ENCODE measurements at regions not wholly inside any gene's neighbourhood (a gene's known extent, or its start where the extent isn't known, plus 50 kb on each side); places are given as distances from the start of the nearest gene placed in this dataset.
"Not testable (repeated sequence)": the region's sequence is repeated elsewhere in the genome, so short reads cannot be mapped to it uniquely, and the experiment has no call there.

DNA sequence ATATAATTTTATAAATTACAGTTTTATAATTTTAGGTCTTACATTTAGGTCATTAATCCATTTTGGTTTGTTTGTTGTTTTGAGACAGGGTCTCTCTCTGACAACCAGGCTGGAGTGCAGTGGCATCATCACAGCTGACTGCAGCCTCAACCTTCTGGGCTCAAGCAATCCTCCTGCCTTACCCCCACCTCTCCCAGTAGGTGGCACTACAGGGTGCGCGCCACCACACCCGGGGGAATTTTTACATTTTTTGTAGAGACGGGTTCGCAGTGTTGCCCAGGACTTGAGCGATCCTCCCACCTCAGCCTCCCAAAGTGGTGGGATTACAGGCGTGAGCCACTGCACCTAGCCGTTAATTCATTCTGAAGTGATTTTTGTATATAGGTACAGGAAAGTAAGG lies 187.0 kb upstream of the ZNF658 start:
- H3K4me3 ChIP-seq (ENCODE audit: low read length); H3K9me3 ChIP-seq (ENCODE audit: control insufficient read depth, low read depth, low read length); DNase-seq; H3K36me3 ChIP-seq (ENCODE audit: control insufficient read depth, insufficient read depth, low read length); H3K27me3 ChIP-seq (ENCODE audit: control insufficient read depth, insufficient read depth, low read length); H3K4me1 ChIP-seq (ENCODE audit: control insufficient read depth, insufficient read depth, low read length); H3K27ac ChIP-seq (ENCODE audit: low read length): not testable (repeated sequence)
- WGBS (ENCODE audit: insufficient coverage, low lambda C conversion rate), result no CpG with 5 or more reads among the region's 8 CpGs

DNA sequence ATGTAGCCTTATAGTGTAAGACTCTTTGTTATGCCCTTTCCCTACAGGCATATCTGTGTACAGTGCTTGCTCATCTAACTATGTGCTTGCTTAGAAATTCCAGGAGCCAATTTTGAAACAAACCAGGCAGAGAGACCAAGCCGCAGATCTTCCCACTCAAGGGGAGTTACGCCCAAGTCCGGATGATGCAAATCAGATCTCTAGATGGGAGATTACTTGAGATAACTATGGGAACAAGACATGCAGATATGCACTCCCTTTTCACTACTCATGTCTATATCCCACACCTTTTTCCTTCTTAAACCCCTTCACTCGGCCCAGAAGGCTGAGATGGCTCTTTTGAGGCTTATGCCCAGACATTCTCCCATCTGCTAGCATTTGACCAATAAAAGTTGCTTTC lies 179.7 kb upstream of the ZNF658 start:
- H3K27ac ChIP-seq (ENCODE audit: low read length); H3K4me3 ChIP-seq (ENCODE audit: low read length); H3K27me3 ChIP-seq (ENCODE audit: control insufficient read depth, insufficient read depth, low read length); H3K36me3 ChIP-seq (ENCODE audit: control insufficient read depth, insufficient read depth, low read length); H3K9me3 ChIP-seq (ENCODE audit: control insufficient read depth, low read depth, low read length); DNase-seq; H3K4me1 ChIP-seq (ENCODE audit: control insufficient read depth, insufficient read depth, low read length): not testable (repeated sequence)
- no CpG with 5 or more reads among the region's 4 CpGs for WGBS (ENCODE audit: insufficient coverage, low lambda C conversion rate)

DNA sequence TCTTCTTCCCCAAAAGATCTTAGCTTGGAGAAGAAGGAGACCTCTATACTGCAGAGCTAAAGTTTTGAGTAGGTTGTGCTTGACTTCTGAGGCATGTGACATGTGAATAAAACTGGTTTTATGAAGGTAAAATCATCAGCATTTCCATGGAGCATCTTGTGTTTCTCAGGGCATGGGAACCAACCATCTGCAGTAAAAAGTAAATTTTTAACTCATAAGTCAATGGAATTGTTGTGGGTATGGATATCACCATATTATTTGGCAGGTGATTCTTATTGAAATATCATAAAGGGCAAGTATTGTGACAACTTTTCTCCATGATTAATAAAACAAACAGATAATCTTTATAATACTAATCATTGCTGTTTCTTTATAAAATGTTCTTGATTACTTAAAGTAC lies 173.0 kb upstream of the ZNF658 start:
- H3K36me3 ChIP-seq (ENCODE audit: control insufficient read depth, insufficient read depth, low read length); H3K27ac ChIP-seq (ENCODE audit: low read length); H3K27me3 ChIP-seq (ENCODE audit: control insufficient read depth, insufficient read depth, low read length); H3K9me3 ChIP-seq (ENCODE audit: control insufficient read depth, low read depth, low read length); DNase-seq; H3K4me3 ChIP-seq (ENCODE audit: low read length); H3K4me1 ChIP-seq (ENCODE audit: control insufficient read depth, insufficient read depth, low read length): not testable (repeated sequence)

DNA sequence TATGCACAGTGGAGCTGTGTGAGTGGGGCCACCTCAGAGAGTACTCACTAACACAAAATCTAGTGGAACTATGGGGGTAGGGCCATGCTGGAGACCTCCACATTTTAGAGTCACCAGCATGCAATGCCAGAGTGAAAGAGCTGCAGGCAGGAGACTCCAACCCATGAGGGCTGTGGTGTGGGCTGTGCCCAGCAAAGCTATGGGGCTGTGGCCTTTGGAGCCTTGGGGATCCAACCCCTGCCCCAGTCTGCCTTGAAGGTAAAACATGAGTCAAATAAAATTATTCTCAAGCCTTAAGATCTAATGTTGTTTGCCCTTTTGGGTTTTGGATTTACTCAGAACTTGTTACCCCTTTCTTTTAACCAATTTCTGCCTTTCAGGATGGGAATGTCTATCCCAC lies 163.8 kb upstream of the ZNF658 start:
- not testable (repeated sequence) for H3K9me3 ChIP-seq (ENCODE audit: control insufficient read depth, low read depth, low read length); H3K4me1 ChIP-seq (ENCODE audit: control insufficient read depth, insufficient read depth, low read length); H3K4me3 ChIP-seq (ENCODE audit: low read length); DNase-seq; H3K27ac ChIP-seq (ENCODE audit: low read length); H3K36me3 ChIP-seq (ENCODE audit: control insufficient read depth, insufficient read depth, low read length); H3K27me3 ChIP-seq (ENCODE audit: control insufficient read depth, insufficient read depth, low read length)

DNA sequence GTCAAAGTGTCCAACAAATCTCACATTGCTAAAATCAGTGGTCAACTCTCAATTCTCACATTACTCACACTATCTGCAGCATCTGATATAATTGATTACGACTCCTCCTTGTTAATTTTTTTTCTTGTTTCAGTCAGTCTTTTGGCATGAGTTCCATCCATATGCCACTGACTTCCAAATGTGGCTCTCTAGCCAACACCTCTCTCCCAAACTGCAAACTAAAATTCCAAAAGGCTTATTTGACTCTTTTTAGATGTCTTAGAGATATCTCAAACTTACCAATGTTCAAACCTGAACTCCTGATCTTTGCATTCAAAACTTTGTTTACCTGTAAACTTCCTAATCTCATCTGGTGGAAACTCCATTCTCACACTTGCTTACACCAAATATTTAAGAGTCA lies 162.1 kb upstream of the ZNF658 start:
- H3K27me3 ChIP-seq (ENCODE audit: control insufficient read depth, insufficient read depth, low read length); H3K9me3 ChIP-seq (ENCODE audit: control insufficient read depth, low read depth, low read length); H3K36me3 ChIP-seq (ENCODE audit: control insufficient read depth, insufficient read depth, low read length); H3K4me3 ChIP-seq (ENCODE audit: low read length); DNase-seq; H3K4me1 ChIP-seq (ENCODE audit: control insufficient read depth, insufficient read depth, low read length); H3K27ac ChIP-seq (ENCODE audit: low read length): not testable (repeated sequence)
- WGBS (ENCODE audit: insufficient coverage, low lambda C conversion rate), result no CpG with 5 or more reads among the region's 1 CpG

DNA sequence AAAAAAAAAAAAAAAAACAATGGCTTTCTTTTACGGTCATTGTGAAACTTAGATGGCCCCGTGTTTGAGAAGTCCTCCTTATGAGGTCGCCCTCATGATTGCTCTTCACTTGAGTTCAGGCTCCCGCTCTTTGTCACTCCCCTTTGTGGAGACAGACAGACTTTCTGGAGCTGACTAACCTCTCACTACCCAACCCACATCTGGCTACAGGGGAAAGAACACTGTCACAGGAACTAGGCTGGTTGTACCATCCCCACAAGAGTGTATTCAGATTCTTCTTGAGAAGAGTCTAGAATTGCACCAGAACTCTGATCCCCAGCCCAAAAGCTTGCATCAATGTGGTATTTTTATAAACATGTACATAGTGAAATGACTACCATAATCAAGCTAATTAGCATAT lies 160.4 kb upstream of the ZNF658 start:
- H3K36me3 ChIP-seq (ENCODE audit: control insufficient read depth, insufficient read depth, low read length); H3K9me3 ChIP-seq (ENCODE audit: control insufficient read depth, low read depth, low read length); H3K27ac ChIP-seq (ENCODE audit: low read length); H3K4me3 ChIP-seq (ENCODE audit: low read length); H3K4me1 ChIP-seq (ENCODE audit: control insufficient read depth, insufficient read depth, low read length); DNase-seq; H3K27me3 ChIP-seq (ENCODE audit: control insufficient read depth, insufficient read depth, low read length): not testable (repeated sequence)
- no CpG with 5 or more reads among the region's 4 CpGs for WGBS (ENCODE audit: insufficient coverage, low lambda C conversion rate)

DNA sequence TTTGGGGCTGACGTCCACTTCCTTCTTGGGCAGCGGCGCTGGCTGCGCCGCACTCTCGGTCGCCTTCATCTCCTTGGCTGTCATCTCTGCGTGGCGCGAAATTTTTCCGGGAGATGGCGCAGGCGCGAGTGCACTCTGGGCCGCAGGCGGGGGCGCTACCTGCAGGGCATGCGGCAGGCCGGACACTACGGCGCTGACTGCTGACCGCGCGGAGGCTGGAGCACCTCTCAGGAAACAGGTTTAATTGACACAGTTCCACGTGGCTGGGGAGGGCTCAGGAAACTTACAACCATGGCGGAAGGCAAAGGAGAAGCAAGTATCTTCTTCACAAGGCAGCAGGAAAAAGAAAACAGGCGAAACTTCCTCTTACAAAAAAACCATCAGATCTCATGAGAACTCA lies 154.7 kb upstream of the ZNF658 start:
- H3K27ac ChIP-seq (ENCODE audit: low read length); H3K27me3 ChIP-seq (ENCODE audit: control insufficient read depth, insufficient read depth, low read length); H3K4me1 ChIP-seq (ENCODE audit: control insufficient read depth, insufficient read depth, low read length); H3K36me3 ChIP-seq (ENCODE audit: control insufficient read depth, insufficient read depth, low read length); H3K4me3 ChIP-seq (ENCODE audit: low read length); DNase-seq; H3K9me3 ChIP-seq (ENCODE audit: control insufficient read depth, low read depth, low read length): not testable (repeated sequence)
- no CpG with 5 or more reads among the region's 27 CpGs for WGBS (ENCODE audit: insufficient coverage, low lambda C conversion rate)

DNA sequence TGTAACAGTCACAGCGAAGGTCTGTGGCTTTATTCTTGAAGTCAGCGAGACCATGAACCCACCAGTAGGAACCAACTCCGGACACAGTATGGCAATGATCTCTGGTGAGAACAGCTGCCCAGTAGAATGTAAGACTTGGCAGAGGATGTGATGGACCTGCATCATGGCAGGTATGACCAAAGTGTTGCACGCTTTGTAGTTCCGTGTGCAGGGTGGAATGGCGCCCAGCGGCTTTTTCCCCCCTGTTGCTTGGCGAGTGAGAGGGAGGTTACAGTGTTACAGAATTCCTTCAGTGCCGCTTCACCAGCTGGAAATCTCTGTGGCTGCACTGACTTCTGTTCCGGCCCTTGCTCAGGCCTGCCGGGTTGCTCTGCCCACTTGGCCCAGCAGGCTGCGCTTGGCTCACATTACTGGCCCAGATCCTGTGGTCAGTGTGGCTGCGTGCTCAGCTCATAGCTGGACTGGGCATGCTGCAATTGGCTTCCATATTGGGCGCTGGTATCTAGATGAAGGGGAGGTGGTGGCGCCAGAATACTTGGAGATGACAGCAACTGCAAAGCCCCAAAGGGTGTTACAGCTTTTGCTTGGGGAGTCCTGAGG lies 148.1 kb upstream of the ZNF658 start:
- WGBS (ENCODE audit: insufficient coverage, low lambda C conversion rate), result no CpG with 5 or more reads among the region's 15 CpGs
- not testable (repeated sequence) for H3K9me3 ChIP-seq (ENCODE audit: control insufficient read depth, low read depth, low read length); H3K4me3 ChIP-seq (ENCODE audit: low read length); H3K27ac ChIP-seq (ENCODE audit: low read length); H3K36me3 ChIP-seq (ENCODE audit: control insufficient read depth, insufficient read depth, low read length); H3K27me3 ChIP-seq (ENCODE audit: control insufficient read depth, insufficient read depth, low read length); H3K4me1 ChIP-seq (ENCODE audit: control insufficient read depth, insufficient read depth, low read length); DNase-seq

DNA sequence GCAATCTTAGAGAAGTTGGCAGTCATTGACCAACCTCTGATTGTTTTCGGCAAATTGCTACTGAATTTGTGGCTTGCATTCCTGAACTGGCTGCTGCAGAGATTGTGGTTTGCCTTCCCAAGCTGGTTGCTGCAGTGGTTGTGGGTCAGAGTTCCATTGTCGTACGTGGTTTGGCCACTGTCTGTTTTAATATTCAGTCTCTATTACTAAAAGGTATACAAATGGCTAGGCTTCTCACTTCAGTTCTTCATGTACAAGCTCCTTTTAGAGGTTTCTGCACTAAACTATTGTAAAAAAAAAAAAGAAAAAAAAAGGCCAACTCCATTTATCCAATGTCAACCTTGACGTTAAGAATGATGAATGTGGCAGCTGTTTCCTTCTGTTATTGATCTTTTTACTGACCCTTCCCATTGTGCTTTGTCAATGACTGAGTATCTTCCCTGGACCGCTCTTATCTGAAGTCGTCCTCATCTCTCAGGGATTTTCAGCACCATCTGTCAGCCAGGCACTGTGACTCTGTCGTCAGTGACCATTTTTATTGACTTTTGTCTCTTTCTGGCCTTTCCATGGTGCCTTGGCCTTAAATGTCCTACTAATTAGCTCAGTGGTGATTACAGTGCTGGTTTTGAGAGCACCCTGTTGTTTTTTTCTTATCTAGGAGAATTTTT lies 140.6 kb upstream of the ZNF658 start:
- not testable (repeated sequence) for H3K36me3 ChIP-seq (ENCODE audit: control insufficient read depth, insufficient read depth, low read length); H3K9me3 ChIP-seq (ENCODE audit: control insufficient read depth, low read depth, low read length); H3K4me1 ChIP-seq (ENCODE audit: control insufficient read depth, insufficient read depth, low read length); H3K27ac ChIP-seq (ENCODE audit: low read length); H3K27me3 ChIP-seq (ENCODE audit: control insufficient read depth, insufficient read depth, low read length); H3K4me3 ChIP-seq (ENCODE audit: low read length); DNase-seq
- no CpG with 5 or more reads among the region's 7 CpGs for WGBS (ENCODE audit: insufficient coverage, low lambda C conversion rate)

DNA sequence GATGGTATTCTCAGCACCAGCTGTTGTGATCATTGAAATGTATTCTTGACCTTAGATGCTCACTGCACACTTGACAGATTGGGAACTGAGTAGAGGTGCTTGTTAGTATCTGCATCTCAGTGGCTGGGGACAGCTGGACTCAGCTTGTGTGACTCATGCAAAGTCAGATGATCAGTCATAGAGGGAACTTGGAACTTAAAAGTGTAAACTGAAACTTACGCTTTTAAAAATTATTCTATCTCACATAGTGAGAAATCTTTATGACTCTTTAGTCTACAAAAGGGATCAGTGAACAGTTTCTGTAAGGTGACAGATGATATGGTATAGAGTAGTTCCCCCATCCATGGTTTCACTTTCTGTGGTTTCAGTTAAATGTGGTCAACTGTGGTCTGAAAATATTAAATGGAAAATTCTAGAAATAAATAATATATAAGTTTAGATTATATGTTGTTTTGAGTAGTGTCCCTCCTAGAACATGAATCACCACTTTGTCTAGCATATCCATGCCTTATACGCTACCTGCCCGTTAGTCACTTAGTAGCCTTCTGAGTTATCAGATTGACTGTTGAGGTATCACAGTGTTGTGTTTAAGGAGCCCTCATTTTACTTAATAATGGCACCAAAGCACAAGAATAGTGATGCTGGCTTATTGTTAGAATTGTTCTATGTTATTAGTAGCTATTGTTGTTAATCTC lies 135.6 kb upstream of the ZNF658 start:
- H3K36me3 ChIP-seq (ENCODE audit: control insufficient read depth, insufficient read depth, low read length); H3K9me3 ChIP-seq (ENCODE audit: control insufficient read depth, low read depth, low read length); H3K27me3 ChIP-seq (ENCODE audit: control insufficient read depth, insufficient read depth, low read length); DNase-seq; H3K4me1 ChIP-seq (ENCODE audit: control insufficient read depth, insufficient read depth, low read length); H3K27ac ChIP-seq (ENCODE audit: low read length); H3K4me3 ChIP-seq (ENCODE audit: low read length): not testable (repeated sequence)
- WGBS (ENCODE audit: insufficient coverage, low lambda C conversion rate), result no CpG with 5 or more reads among the region's 3 CpGs

DNA sequence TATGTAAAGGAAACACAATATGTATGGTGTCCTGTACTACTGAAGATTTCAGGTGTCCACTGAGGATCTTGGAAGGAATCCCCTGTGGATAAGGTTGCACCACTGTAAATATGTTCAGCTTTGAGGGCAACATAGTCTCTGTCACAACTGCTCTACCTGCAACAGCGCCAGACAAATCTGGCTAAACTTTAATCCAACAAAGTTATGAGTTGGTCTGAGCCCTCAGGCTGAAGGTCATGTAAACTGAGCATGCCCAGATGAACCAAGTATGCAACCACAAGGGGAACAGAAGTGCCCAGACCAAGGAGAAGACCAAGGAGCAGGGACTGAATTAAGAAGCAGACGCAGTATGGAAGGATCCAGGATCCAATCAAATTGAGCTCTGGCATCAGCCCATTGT lies 135.0 kb upstream of the ZNF658 start:
- not testable (repeated sequence) for H3K36me3 ChIP-seq (ENCODE audit: control insufficient read depth, insufficient read depth, low read length); H3K4me1 ChIP-seq (ENCODE audit: control insufficient read depth, insufficient read depth, low read length); H3K27ac ChIP-seq (ENCODE audit: low read length); H3K27me3 ChIP-seq (ENCODE audit: control insufficient read depth, insufficient read depth, low read length); DNase-seq; H3K4me3 ChIP-seq (ENCODE audit: low read length); H3K9me3 ChIP-seq (ENCODE audit: control insufficient read depth, low read depth, low read length)
- no CpG with 5 or more reads among the region's 2 CpGs for WGBS (ENCODE audit: insufficient coverage, low lambda C conversion rate)
